RPMI7951 (cell line): ENCODE measurements at regions not wholly inside any gene's neighbourhood (a gene's known extent, or its start where the extent isn't known, plus 50 kb on each side); places are given as distances from the start of the nearest gene placed in this dataset.

Experiments used
- DNase-seq: peaks from one replicate; pipeline ENCODE4 v3.0.0-alpha.2; 2012; ENCODE audit warnings: low read depth

DNA sequence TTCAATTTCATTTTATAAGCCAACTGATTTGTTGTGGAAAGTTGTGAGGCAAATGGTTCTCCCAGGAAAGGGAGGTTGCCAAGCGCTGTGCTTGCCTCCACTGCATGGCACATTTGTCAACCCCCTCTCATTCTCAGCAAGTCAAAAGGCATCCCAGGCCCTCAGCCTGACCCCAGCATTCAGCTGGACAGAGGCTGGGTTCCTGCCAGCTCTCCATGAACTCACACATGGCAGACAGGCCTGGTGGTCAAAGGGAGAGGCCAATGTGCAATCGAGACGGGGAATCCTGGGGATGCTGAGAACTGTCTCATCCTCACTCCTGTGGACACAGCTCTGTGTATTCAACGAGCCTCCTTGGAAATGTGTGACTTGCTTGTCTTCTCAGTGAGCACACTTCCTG lies 106.0 kb upstream of the CDH4 start:
- peak; percentile 15 for DNase-seq

DNA sequence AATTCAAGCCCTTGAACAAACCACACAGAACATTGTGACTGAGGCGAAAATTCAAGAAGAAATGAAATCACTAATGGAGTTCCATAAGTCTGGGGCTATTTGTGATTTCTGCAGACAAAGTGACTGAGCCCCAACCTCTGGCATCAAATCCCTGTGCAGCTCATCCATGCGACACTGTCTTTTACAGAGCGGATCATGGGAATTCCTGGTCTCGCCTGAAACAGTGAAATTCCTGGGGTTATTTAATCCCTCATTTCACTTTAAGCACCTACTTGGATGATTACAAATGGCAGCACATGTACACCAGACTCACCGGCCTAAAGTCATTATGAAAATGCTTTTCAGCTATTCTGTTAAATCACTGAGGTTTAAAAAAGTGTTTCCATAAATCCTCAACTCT lies 102.4 kb upstream of the CDH4 start:
- no peak for DNase-seq

DNA sequence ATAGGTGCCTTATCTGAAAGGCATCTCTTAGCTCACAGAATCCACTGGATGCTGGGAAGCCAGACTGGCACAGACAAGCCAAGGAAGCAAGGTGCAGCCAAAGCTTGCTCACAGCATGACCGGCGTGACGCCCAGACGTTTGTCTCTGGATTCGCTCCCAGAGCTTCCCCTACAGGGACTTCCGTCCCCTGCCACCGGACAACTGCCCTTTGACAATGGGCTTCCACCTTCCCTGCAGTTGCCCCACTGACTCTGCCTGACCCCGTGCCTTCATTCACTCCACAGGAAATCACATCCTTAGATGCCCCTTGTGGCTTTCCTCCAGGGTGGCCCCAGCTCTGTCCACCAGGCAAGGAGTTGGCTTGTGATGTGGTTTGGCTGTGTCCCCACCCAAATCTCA lies 94.8 kb upstream of the CDH4 start:
- DNase-seq, result no peak

DNA sequence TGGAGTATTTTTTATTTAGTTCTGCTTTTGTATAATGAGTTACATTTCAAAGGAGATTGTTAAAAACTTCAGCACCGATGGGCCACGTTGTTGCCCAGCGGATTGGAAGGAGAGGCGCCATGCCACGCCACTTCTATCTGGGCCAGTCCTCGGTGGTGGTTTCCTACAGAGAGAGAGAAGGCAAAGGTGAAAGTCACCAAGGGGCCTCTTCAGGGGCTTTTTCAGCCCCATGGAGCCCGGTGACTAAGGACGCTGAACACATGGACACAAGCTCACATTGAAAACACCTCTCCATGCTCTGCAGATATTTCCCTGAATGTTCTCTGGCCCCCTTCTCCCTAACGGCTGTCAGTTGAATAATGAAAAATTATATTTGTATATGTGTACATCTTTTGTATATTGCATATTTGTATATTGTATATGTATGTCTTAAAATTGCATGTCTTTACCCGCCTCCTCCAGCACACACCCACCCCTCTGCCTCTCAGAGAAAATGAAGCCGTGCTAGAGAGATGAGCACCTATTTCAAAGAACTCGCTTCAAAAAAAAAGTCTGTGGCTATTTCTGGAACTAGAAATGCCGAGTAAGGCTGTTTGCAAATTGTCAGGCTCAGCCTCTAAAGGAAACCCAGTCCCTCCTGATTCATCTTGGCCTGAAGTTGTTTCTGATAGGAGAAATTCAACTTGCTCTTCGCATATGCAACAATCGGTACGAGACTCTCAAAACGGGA lies 91.9 kb upstream of the CDH4 start:
- DNase-seq, result no peak

DNA sequence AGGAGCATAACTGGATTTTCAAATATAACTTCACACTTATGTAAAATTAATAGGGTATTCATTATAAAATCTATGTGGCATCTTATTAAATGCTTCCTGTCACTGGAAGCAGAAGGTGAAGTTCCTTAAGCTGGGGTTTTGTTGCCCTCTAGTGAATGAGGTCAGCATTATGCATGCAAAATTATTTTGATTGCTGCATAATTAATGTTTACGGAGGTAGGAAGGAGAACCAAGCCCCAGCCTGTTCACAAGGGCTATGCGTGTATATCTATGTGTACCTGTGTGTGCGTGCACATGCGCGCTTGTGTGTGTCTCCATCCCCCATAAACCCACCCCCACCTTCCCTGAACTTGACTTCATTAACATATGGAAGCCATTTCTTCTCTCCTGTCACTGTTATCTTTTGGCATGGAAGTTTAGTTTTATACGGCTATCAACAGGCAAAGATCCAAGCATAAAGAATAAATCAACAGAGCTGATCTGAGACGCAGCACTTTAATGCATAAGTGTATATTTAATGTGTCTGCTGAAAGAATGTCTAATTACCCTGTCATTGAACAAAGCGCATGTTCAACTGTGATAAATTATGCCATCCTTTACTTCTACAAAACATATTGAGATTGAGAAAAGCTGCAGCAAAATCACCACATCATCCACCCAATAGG lies 90.2 kb upstream of the CDH4 start:
- no peak for DNase-seq

DNA sequence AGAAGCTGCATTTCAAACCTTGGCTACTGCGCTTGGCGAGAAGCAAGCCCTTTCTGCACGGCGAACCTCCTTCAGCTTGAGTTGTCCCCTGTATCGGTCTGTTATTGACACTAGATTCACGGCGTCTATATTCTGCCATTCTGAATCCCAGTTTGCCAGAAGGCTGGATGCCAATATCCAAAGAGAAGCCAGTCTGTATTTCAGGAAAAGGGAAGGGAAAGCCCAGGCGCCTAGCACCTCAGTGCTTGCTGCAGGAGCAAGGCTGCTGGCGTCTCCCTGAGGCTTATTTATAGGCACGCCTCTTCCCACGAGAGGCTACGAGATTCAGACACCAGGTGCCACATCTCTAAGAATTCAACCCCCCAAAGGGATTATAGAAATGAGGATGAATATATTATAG lies 89.6 kb upstream of the CDH4 start:
- no peak for DNase-seq

DNA sequence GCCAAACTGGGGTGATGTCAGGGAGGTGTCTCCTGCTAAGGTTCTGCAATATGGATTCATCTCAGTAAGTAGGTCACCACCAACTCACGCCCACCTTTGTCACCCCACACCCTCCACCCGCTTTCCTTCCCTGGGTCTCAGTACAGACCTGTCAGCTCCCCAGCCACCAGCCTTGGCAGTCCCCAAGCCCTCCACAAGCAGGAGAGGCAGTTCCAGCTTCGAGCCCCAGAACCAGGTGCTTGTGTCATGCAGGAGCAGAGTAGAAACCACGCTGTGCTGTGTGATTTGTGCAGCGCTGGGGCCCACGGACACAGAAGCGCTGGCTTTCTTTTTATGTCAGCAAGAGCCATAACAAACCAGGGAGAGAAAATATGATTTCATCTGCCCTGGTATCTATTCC lies 89.0 kb upstream of the CDH4 start:
- no peak for DNase-seq

DNA sequence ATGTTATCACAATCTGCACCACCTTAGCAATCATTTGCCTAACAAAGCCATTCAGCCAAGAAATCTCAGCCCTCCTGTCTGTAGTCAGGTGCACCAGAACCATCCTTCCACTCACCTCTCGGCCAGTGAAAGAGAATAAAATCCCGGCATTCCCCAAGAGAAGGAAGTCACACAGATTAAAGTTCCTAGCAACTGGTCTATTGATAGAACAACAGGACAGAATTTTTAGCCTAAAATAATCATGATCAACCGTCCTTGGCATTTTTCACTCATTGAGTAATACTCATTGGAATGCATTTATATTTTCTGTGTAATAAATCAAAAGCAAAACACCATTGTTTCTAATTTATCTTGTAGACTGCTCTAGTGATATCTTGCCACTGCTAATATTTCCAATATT lies 85.7 kb upstream of the CDH4 start:
- DNase-seq, result no peak

DNA sequence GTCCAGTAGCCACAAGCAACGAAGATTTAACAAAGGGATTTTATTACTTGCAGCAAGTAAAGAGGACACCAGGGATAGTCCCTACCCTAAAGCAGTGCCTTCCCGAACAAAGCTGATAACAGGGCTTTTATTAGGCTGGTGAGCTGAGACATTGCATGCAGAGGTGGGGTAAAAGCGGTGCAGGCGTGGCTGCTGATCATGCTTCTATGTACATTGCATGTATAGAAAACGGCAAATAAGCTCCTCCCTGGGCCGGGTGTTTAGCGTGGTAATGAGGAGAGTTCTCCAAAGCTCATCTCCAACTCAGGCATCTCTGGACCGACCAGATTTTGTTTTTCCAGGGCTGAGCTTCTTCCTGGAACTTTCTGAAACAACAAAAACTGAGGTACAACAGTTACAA lies 83.5 kb upstream of the CDH4 start:
- DNase-seq, result no peak

DNA sequence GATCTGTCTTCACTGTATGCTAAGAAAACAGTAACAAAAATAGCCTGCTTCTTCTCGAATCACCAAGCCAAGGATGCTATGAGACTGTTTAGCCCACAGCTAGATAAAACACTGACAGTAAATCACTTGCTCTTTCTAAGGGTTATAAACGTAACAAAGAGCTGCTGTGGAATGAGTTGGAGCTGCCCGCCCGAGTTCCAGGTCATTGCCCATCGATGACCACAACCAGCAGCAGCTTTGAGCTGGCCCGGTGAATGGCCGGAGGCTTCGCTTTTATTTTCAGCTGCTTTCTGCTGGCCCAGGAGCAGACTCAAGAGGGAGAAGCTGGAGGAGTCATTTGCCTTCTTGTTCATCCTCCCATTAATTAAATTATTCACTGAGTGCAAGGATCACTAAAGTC lies 82.2 kb upstream of the CDH4 start:
- DNase-seq, result peak; percentile 63

DNA sequence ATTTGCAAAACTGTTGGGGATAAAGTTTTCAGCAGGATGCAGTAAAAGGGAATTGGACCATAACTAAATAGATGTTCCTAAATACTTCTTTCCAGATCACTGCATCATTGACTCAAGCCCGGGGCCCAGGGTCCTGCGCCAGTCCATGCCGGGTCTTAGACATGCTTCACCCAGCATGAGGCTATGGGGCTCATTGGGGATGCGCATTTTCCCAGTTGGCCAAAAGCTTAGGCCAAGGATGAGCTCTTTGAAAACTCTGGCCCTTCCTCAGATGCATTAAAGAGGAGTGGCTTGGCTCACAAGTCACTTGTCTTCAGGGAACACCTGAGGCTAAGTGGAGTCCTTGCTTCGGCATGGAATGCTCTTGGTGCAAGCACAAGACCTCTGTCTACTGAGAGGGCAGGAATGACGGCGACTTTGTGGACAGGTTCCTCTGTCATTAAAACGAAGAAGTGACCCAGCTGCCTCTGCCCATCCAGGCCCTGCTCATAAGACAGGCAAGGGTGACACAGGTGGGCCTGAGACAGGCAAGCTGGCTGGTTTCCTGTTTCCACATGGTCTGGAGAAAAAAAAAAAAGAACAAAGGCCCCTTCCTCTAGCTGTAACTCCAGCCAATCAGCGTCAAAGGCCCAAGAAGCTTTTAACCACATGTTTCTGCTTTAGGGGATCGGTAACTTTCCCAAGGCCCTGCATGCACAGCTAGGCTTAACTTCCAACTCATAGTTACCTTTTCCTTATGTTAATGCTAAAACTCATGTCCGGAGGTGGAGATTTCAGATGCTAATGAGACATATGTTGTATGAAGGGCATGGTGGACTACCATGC lies 81.4 kb upstream of the CDH4 start:
- no peak for DNase-seq

DNA sequence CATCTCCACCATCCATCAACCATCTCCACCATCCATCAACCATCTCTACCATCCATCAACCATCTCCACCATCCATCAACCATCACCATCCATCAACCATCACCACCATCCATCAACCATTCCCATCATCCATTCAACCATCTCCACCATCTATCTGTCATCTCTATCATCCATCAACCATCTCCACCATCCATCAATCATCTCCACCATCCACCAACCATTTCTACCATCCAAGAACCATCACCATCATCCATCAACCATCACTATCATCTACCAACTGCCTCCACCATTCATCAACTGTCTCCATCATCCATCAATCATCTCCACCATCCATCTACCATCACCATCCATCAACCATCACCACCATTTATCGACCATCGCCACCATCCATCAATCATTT lies 78.8 kb upstream of the CDH4 start:
- no peak for DNase-seq

DNA sequence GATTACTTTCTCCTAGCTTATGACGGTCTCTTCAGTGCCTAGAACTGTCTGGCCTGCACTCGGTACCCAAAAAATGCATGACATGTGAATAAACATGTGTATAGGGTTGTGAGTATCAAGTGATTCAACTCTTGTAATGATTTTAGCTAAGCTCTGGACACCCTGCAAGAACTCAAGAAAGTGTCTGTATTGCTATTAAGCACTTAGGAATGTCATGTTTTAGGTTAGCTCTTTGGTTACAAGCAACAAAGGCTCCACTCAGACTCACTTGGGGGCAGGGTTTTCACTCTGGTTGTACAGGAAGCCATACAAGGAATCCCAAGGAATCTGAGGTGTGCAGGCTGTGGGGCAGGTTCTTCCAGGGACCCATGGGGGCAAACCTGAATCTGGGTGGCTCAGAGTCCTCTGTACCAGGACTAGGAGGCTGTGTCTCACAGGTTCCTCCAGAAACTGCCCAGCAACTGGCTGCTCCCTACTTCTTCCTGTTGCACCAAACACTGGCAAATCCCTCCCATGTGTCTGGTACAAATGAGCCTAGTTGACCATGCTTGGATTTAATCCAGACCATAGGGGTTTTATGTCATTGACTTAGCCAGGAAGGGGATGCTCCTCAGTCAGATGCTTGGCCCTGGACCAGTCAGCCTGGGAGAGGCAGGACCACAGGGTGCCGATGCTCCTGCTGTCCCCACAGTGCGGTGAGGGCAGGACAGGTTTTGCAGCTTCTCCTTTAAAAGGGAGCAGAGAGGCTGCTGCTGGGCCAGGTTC lies 77.9 kb upstream of the CDH4 start:
- DNase-seq, result no peak

DNA sequence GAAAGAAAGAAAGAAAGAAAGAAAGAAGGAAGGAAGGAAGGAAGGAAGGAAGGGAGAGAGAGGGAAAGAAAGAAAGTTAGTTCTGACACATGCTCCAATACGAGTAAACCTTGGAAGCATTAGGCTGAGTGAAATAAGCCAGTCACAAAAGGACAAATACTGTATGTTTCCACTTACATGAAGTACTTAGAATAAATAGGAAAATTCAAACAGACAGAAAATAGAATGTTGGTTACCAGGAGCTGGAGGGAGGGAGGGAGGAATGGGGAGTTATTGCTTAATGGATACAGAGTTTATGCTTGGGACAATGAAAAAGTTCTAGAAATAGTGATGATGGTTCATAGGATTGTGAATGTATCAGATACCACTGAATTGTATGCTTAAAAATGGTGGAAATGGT lies 75.2 kb upstream of the CDH4 start:
- no peak for DNase-seq

DNA sequence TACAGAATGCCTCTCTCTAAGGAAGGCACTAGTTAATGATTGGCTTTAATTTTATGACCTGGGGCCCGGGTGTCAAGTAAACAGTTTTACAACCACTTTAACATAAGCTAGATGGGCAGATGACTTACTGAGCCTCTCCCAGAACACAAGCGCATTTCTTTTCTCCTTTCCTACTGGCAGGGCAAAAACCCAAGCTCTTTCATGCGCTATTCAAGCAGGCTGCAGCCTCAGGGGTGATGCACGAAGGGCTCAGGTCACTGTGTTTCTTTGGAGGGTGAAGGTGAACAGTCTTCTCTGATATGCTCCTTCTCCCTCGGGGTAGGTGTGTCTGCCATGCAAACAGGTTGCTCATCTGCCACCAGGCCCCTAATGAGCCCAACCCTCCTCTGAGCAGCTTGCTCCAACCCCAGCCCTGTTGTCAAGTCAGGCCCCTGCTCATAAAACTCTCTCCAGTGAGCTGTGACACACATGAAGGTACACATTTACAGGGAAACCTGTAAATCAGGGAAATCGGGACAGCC lies 73.5 kb upstream of the CDH4 start:
- no peak for DNase-seq

DNA sequence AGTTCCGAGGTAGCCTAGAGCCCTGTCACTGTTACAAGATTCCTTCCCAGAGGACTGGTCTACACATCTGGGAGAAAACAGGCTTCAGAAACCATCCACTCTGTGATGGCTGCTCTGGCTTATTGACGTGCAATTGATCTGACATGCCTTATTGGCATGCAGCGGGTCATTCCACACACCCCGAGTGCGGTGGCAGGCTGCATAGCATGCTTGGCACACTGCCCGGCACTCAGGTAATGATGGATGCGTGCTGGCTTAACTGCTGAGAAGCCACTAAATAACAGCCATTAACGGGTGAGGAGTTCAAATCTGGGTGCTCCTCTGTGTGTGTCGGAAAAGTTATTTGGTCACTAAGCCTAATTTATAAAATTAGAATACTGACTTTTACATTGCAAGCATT lies 67.9 kb upstream of the CDH4 start:
- peak; percentile 24 for DNase-seq

DNA sequence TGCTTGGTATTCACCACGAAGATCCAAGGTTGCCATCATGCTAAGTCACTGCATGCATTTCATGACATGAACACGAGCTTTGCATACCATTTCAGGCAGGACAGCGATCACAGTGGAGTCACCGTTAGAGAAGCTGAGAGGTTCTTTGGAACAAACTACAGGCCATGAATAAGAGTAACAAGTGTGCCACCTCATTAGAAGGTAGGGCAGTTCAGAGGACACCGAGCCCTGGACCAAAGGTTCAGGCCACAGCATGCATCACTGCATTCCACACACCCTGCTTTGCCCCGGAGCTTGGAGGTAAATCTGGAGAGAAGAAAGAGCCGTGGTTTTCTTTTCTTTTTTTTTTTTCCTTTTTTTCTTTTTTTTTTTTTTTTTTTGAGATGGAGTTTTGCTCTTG lies 66.9 kb upstream of the CDH4 start:
- DNase-seq, result peak; percentile 33

DNA sequence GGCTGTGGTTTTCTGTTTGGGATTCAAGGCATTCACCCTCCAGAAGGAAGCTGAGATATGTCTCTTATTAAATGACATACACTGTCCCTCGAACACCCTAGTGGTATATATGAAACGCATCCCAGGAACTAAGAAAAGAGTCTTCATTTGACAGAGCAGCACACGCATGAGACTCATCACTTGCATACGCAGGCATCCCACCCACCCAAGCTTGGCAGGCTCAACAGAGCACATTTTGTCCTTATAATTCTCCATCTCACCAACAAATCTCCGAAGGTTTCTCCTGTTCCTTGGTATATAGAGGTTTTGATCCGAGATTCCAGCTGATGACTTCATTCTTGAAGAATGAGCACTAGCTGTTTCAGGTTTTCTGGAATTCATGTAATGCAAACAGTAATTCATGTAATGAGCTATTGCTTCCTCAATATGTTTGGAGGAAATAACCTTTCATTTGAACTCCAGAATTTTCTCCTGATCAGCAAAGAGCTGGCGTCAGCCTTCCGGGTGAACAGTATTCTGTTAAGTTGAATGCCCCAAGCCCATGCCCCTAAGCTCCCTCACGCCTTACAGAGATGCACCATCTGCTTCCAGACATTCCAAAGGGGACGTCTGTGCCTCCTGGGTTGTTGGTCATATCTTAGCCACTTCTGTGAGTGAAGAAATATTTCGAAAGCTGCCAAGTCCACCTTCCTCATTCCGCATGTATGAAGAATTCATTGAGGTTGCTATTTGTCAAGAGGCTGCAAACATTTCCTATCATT lies 66.0 kb upstream of the CDH4 start:
- peak; percentile 93 for DNase-seq

DNA sequence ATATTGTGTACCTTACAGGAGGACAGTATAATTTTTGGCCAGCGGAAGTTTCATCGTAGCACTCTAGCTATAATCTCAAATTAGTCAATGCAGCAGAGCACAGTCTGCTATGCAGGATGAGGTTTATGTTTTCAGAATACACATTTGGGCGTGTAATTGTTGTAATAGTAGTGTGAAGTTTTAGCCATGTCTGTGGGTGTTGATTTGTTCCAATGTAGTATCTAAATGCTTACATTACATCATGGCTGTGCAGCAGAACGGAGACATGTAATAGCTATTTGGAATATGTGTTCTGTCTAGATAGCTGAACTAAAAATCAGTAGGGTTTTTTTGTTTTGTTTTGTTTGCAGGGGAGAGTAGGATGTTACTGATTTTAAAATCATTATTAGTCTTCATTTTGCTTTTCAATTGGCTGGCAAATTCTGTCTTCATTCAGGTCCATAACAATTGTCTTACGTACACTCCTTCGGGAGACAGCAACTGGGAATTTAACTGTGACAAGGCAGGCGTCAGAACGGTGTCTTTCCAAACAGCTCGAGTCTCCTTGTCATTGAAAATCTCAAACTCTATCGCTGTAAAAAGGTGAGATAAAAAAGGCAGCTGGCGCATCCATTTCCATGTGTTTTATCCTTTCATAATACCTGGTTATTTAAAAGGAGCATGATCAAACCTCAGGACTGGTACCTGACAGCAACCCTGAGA lies 65.1 kb upstream of the CDH4 start:
- DNase-seq, result peak; percentile 7

DNA sequence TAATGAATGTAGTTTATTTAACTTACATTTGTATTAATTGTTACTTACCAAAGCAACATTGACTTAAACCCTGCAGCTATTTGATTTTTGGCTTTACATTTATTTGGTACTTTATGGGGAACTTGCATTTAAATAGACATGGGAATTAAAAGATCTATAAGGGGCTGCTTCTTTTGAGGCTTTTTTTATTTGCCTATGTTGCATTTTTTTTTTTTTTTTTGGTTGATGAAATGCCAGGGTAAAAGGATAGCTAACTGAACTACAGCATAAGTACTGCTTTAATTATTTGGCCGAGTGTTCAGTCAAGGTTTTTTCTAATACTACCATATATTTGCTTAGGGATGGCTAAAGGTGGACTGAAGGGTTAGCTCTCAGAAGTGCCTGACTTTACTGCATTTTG lies 62.5 kb upstream of the CDH4 start:
- DNase-seq, result no peak

DNA sequence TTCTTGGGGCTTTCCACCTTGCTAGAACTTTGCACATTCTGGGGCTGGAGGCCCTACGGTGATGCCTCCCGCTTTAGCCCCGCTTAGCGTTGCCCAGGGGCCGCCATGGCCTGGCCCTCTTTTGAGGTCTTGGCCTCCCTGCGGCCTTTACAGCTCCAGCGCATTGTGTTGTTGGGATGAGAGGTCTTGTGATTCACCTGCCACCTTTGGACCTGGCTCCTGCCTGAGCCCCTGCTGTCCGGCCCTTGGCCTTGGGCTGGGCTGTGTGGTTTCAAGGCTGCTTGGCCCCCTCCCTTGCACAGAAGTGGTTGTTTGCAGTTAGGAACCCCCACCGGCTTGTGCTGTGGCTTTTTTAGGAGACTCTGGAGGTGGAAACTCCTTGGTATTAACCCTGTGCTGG lies 61.0 kb upstream of the CDH4 start:
- DNase-seq, result no peak
